ENCODE measurements at regions not wholly inside any gene's neighbourhood (a gene's known extent, or its start where the extent isn't known, plus 50 kb on each side); places are given as distances from the start of the nearest gene placed in this dataset.
"Not testable (repeated sequence)": the region's sequence is repeated elsewhere in the genome, so short reads cannot be mapped to it uniquely, and the experiment has no call there.

GRCh38 chr9:65405766-65406165 is 120.8 kb upstream of the FOXD4L5 start:
- not testable (repeated sequence) for TF ChIP-seq CTCF (IDR thresholded peaks at IDR 0.05; ENCODE audit: low read depth, low read length); POLR2A (IDR thresholded peaks at IDR 0.05; ENCODE audit: extremely low read depth, insufficient read length); MAX (IDR thresholded peaks at IDR 0.05; ENCODE audit: low read depth, low read length); MYC (IDR thresholded peaks at IDR 0.05; ENCODE audit: low read depth, low read length)

All from NB4 (cell line).